LNCaP clone FGC (cell line): ENCODE measurements at regions not wholly inside any gene's neighbourhood (a gene's known extent, or its start where the extent isn't known, plus 50 kb on each side); places are given as distances from the start of the nearest gene placed in this dataset.
"Not testable (repeated sequence)": the region's sequence is repeated elsewhere in the genome, so short reads cannot be mapped to it uniquely, and the experiment has no call there.

ENCODE experiments used
- DNase-seq: peaks from one replicate; pipeline ENCODE4 v3.0.0-alpha.2; 2011; ENCODE audit warnings: low read depth
- H3K4me3 ChIP-seq: 2 replicates; pipeline ENCODE4 v1.5.1; 2011; ENCODE audit warnings: mild to moderate bottlenecking, low read depth, low read length, control low read depth
- TF ChIP-seq, protein P1 (sequence below): IDR thresholded peaks from 2 replicates; pipeline ENCODE4 v1.5.1; 2012; ENCODE audit warnings: mild to moderate bottlenecking; ENCODE audit not compliant: control insufficient read depth, insufficient read depth; ENCODE audit errors: extremely low read depth

- DNase-seq = no peak
- H3K4me3 ChIP-seq = no peak overlapping the region
- TF ChIP-seq, protein P1, sequence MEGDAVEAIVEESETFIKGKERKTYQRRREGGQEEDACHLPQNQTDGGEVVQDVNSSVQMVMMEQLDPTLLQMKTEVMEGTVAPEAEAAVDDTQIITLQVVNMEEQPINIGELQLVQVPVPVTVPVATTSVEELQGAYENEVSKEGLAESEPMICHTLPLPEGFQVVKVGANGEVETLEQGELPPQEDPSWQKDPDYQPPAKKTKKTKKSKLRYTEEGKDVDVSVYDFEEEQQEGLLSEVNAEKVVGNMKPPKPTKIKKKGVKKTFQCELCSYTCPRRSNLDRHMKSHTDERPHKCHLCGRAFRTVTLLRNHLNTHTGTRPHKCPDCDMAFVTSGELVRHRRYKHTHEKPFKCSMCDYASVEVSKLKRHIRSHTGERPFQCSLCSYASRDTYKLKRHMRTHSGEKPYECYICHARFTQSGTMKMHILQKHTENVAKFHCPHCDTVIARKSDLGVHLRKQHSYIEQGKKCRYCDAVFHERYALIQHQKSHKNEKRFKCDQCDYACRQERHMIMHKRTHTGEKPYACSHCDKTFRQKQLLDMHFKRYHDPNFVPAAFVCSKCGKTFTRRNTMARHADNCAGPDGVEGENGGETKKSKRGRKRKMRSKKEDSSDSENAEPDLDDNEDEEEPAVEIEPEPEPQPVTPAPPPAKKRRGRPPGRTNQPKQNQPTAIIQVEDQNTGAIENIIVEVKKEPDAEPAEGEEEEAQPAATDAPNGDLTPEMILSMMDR = peak; percentile 26; the same call in 1 of the 2 replicates
Measured at GRCh38 chr3:35921718-35922117, 282.4 kb downstream of the ARPP21 start.

- H3K4me3 ChIP-seq, DNase-seq: not testable (repeated sequence)
- TF ChIP-seq, protein P1 = peak; percentile 84
Measured at GRCh38 chr3:35924070-35924469, 284.7 kb downstream of the ARPP21 start.

GRCh38 chr3:35927441-35927840 is 288.1 kb downstream of the ARPP21 start:
- DNase-seq = no peak
- TF ChIP-seq, protein P1 = no peak
- no peak overlapping the region for H3K4me3 ChIP-seq

- H3K4me3 ChIP-seq = no peak overlapping the region
- no peak for DNase-seq
- TF ChIP-seq, protein P1 = no peak
Measured at GRCh38 chr3:35929158-35929557, 289.8 kb downstream of the ARPP21 start.

GRCh38 chr3:35931867-35932266 is 292.5 kb downstream of the ARPP21 start:
- no peak for DNase-seq
- H3K4me3 ChIP-seq = no peak overlapping the region
- TF ChIP-seq, protein P1 = no peak

- TF ChIP-seq, protein P1 = no peak
- no peak overlapping the region for H3K4me3 ChIP-seq
- DNase-seq = no peak
Measured at GRCh38 chr3:35932995-35933394, 293.7 kb downstream of the ARPP21 start.

DNA sequence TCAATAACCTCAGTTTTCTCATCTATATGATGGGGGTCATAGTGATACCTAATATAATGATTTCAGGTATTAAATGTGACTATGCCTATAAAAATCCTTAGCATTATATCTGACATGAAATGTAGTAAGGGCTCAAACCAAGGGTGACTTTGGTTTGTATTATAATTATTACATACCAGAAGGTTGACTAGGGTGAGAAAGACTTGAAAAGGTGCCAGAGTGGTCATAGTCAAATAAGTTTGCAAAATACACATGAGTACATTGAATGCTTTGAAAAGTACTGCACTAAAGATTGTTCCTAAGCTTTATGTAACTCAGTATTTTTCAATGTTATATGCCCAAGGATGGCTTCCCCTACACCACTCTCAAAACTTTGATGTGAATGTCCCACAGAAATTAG is 297.2 kb downstream of the ARPP21 start:
- DNase-seq = no peak
- TF ChIP-seq, protein P1 = no peak
- no peak overlapping the region for H3K4me3 ChIP-seq
